Ramos (cell line): ENCODE measurements at regions not wholly inside any gene's neighbourhood (a gene's known extent, or its start where the extent isn't known, plus 50 kb on each side); places are given as distances from the start of the nearest gene placed in this dataset.

ENCODE experiments used
- in situ Hi-C: fragments of 300-500 bp; cut with MboI; formaldehyde crosslinking; loops from one replicate; pipeline ENCODE4 v1.14.3; 2022; ENCODE audit warnings: low sequenced_read_pairs; ENCODE audit not compliant: unreplicated experiment

DNA sequence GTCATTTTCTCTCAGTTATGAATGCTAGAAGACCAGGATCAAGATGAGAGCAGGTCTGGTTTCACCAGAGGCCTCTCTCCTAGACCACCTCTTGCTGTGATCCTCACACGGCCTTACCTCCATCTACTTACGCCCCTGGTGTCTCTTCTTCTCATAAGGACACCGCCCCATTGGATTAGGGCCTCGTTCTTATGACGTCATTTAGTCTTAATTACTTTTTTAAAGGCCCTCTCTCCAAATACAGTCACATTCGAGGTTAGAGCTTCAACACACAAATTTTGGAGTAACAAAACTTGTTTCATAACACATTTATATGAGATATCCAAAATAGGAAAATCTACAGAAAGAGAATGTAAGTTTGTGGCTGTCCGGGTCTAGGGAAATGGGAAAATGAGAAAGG, 391.0 kb upstream of the PITX2 start:
- in situ Hi-C loops = no loop called here

DNA sequence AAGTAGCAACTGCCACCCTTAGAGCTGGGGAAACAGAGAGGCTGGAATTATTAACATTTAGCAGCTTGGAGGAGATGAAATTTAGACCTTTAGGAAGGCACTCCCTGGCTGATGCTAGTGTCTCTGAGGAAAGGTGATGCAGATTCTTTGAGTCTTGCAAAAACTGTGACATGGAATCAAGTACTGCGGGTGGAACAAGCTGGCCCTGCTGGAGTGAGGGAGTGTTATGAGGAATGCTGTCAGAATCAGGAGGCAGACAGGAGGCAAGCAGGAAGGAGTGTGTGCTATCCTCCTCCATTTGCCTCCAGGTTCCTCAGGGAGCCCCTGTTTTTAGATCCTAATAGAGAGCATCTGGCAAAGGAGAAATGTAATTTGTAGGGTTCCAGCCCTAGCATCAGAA, 391.7 kb upstream of the PITX2 start:
- in situ Hi-C loops = no loop called here

DNA sequence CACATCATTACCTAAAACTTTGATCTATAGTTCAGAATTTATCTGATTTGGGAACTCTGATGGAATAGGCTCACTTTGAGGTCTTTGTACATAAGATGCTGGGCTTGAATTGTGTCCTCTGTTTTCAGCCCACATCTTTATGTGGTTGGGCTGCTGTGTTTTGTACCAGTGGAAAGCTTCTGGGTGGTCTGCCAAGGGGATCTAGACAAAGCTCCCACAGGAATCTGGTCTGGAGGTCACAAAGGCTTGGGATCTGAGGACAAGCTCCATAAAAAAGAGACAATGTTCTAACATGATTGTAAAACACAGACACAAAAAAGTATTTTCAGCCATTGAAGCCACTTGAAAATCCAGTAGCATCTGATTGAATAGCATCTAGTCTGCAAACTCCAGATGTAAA, 393.5 kb upstream of the PITX2 start:
- in situ Hi-C loops = no loop called here

DNA sequence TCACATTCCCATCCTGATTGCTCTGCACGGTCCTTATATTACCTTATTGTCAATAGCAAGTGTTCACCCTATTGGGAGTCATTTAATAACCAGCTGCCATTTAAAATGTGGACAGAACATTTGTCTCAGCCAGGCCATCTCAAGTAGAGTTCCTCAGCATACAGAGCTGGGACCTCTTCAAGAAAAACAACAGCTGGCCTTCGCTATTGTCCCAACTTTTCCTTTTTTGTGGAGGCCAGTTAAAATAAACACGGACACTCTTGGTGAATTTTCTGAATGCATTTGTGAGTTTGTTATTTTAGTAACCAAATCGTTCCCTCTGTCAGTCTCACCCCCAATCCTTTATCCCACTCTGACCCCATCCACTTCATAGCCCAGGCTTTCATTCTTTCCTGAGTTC, 395.3 kb upstream of the PITX2 start:
- in situ Hi-C loops = no loop called here

DNA sequence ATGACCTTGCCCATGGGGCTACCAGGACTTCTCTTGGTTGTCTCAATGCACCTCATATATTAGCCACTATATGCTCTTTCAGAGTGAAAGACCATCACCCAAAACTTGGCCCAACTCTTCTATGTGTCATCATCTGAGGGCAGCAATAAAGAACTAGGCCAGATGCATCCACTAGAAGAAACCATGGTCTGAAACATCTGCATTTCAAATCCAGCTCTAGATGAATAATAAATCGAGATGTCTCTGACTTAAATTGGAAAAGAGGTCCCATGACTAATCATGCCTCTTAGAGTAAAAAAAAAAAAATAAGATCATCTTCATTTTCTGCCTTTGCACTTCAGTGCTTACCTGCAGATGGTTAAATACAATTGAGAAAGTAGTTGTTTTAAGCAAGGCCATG, 397.6 kb upstream of the PITX2 start:
- in situ Hi-C loops = no loop called here

DNA sequence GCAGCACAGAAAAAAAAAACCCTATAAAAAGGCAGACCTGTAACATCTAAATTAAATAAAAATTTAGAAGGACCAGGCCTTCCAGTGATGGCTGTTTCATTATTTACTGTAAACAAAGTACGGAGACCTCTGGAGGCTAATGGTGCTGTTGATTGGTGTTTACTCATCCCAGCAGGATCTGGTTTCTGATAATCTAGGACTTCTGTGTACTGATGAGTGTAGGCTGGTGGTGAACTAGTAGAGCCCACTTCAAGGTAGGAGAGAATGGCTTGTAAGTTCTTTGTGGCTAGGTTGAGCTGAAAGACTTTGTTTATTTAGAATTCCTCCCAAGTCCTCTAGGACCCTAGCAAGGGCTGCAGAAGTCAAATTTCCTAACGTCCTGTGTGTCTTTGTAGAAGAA, 398.1 kb upstream of the PITX2 start:
- in situ Hi-C loops = no loop called here

DNA sequence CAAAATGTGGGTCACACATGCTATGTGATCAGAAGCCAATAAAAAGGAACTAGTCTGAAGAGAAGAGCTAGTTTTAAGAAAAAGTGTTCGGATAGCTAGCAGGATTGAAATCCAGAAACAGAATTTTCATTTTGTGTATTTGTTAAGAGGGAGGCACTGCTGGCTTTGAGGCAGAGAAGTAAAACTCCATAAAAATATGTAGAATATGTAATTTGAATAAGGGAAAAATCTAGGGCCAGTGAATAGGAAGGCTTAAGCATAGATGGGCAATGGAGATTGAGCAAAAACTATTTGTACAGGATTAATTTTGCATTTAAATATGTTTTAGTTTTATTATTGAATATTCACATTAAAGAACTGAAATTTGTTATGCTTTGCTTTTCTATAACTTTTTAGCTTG, 399.9 kb upstream of the PITX2 start:
- in situ Hi-C loops = no loop called here

DNA sequence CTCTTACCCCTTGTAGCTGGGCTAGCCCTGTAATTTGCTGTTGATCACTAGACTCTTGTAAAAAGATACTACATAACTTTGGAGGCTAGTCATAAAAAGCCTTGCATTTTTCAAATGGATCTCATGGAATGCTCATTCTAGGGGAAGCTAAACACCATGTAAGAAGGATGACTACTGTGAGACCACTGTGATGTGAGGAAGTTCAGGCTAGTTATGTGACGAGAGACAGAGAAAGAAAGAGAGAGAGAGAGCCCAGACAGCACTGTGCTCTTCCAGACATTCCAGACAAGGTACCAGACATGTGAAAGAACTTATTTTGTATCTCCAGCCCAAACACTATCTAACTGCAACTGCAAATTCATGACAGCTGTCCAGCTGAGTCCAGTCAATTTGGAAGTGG, 404.6 kb upstream of the PITX2 start:
- in situ Hi-C loops = no loop called here

DNA sequence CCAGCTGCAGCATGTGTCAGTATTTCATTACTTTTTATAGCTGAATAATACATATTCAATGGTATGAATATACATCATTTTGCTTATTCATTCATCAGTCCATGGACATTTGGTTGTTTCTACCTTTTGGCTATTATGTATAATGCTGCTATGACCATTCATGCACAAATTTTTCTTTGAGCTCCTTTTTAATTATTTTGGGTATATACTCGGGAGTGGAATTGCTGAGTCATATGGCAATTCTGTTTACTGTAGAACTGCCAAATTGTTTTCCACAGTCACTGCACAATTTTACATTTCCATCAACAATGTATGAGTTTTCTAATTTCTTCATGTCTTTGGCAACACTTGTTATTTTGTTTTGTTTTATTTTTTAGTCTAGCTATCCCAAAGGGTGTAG, 405.9 kb upstream of the PITX2 start:
- in situ Hi-C loops = no loop called here

DNA sequence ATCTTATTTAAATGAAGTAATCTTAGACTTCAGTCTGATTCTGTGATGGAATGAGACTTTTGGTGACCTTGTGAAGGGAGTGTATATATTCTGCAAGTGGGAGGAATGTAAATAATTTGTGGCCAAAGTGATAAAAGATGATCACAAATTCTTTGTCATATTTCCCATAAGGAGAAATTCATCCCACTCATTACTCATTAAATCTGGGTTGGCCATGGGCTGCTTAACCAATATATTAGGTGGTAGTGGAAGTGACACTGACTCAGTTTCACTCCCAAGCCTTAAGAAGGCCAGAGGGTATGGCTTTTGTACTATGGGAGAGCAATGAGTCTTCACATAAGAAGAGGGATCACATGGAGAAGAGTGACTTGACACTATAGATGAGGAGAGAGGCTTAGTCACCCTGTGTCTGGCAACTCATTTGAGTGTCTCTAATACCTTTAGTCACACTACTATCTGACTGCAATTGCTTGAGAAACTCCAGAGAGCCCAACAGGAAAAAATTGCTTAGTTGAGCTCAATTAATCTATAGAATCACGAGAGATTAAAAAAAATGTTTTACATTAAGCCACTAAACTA, 408.2 kb upstream of the PITX2 start:
- in situ Hi-C loops = no loop called here

DNA sequence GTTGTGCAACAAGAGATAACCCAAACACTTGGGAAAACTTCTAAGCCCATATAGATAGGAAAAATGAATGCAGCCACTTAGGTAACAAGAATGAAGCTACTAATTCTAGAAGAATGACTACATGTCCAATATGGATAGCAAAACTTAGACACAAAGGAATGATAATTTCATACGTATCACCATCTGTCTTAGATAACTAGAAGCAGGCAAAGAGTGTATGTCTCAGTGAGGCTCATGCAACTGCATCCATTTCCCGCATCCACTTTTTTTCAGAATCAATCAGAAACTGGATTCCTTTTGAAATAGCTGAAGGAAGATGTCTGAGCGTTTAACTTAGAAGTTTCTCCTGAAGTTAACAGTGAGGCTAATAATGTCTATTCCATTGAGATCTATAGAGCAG, 408.7 kb upstream of the PITX2 start:
- in situ Hi-C loops = no loop called here

DNA sequence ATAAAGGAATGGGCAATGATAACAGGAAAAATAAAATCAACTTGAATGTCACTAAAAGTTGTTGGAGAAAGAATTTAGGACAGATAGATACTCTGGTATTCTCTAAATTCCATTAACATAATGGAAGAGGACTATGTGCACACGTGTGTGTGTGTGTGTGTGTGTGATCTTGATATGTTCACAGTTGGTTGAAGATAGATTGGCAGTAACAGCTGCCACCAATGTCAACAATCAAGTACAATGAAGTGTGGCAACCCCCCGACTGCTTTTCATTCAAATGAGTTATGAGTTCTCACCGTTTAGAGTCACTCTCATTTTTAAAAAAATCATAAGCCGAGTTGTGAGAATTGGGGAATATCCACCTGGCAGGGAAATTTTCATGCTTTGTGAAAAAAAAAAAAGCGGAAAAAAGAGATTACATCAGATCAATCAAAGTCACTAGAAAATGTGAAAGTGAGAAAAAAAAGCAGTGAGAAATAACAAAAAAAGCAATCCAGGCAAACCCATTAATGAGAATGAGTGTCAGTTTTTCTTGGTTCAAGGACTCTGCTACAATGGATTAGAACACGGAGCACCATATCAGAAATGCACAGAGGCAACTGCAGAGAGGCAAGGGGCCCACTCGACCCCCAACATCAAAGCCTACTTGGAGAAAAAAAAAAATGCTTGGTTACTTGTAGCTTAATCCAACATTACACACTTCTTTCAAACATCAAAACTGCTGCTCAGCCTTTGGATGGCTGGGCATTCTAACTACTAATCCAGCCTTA, 414.9 kb upstream of the PITX2 start:
- in situ Hi-C loops = no loop called here

DNA sequence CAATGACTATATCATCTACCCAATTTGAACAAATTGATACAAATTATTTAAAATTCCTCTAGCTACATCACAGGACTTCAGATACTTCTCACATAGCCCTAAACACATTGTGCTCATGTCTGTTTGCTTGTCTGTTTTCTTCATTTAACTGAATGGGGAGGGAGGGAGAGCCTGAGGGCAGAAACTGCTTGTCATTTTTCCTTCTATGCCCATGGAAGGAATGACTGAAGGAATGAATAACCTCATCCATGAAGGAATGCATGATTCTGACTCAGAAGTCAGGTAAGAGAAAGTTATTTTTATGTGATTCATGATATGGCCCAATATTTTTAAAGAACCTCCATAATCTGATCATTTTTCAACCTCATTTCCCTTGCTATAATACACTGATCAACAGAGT, 418.0 kb upstream of the PITX2 start:
- in situ Hi-C loops = no loop called here

DNA sequence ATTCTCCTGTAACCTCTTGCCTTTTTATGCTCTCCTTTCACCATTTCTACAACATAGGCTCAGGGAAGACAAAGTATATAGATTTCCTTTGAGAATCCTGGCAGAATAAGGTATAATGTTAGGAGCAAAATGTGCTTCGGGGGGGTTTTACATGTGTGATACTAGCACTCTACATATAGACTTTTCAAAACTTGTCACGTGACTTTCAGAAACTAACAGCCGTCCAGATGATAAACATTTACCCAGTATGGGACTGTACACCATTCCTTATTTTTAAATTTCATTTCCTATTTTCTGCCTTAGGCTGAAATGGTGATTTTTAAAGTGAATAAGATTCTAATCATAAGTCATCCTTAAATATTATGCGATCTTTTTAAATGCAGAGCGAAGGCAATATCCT, 420.4 kb upstream of the PITX2 start:
- in situ Hi-C loops = no loop called here

DNA sequence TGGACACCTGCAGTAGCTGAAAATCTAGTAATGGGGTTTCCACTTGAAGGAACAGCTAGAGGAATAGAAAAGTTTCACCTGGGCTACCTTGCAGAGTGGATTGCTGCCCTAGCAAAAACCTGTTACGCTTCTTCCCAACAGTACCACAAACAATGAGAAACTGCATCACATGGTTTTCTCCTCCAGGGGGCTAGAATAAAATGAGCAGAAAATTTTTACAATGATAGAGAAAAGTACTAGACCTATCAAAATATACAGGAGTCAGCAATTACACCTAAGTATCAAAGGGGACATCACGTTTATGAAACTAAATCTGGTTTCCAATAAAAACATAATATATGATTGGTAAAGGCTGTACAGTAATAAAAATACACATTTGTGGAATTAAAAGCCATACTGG, 423.1 kb upstream of the PITX2 start:
- in situ Hi-C loops = no loop called here

DNA sequence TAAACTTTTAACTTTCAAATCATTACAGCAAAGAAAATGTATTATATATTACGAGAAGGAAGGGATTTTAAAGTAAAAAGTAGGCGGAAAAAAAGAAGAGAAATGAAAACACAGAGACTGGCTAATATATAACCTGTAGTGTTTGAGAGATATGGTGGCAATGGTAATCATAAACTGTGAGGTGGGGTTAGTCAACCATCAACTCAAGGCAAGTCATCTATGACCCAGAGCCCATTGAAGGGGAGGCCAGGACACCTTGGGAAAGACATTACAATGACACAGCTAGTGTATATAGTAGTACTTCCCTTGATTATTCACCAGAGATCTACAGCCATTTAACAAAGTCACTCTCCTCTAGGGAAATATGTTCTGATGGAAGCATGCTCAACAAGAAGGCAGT, 423.9 kb upstream of the PITX2 start:
- in situ Hi-C loops = no loop called here

DNA sequence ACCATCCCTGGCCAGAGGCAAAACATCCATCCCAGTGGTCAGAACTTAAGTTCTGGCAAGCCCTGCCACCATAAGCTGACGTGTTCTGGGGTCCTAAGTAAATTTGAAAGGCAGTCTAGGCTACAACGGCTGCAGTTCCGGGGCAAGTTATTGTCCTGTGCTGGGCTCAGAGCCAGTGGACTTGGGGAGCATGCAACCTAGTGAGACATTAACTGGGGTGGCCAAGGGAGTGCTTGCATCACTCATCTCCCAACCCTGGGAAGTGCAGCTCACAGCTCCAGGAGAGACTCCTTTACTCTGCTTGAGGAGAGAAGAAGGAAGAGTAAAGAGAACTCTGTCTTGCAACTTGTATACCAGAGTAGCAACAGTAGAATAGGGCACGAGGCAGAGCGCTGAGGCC, 425.4 kb upstream of the PITX2 start:
- in situ Hi-C loops = no loop called here

DNA sequence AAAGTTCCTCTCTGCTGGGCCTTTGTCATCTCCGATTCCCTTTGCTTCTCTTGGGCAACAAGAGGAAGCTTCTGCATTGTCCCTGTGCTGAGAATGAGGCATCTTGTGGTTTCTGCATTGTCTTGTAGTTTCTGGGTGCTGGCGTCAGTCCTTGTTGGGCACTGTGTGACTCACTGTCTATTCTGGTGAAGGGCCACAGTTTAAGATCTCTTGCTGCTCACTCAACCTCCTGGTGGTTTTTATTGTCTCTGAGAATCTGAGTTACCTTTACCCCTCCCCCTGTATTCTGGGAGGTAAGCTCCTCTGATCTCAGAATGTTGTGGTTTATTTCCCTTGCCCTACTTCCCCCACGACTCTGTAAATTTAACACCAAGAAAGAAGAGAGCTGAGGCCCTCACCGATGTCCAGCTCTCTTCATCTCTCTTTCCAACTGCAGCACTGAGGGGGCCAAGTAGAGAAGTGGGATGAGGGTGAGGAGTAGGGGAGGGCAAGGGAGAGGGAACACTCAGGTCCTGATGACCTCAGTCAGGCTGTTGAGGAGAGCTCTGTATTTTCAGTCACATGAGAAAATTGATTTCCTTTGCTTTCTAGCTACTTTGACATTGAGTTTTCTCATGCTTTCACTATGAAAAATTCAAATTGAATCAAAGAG, 441.6 kb upstream of the PITX2 start:
- in situ Hi-C loops = no loop called here

DNA sequence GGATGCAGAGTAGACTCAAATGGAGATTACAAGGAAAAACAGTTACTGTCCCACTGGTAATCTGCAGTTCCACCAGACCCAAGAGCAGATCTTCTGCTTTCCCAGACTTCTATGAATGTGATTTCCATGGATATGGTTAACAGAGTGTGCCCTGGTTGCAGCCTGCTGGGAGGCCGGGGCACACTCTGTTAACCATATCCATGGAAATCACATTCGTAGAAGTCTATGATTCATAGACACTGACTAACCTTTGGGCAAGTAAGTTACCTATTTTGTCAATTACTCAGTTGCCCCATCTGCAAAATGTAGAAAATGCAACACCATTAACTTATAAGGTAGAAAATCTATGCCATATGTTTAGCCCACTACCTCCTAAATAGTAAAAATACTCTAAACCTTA, 443.1 kb upstream of the PITX2 start:
- in situ Hi-C loops = no loop called here

DNA sequence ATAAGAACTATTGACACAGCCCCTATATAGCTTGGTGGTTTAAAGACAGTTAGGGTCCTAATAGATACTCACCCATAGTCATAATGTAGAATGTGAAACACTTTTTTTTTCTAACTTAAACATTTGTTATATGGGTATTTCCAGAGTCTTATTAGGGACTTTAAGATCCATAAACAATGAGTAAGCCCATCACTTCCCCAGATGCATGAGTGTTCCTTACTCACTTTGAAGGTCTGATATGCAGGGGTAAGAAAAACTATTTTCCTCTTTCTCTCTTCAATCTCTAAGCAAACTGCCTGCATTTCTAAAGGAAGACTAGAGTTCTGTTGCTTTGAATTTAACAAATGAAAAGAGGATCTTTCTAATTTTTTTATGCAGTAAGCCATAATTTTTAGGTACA, 443.6 kb upstream of the PITX2 start:
- in situ Hi-C loops = no loop called here

DNA sequence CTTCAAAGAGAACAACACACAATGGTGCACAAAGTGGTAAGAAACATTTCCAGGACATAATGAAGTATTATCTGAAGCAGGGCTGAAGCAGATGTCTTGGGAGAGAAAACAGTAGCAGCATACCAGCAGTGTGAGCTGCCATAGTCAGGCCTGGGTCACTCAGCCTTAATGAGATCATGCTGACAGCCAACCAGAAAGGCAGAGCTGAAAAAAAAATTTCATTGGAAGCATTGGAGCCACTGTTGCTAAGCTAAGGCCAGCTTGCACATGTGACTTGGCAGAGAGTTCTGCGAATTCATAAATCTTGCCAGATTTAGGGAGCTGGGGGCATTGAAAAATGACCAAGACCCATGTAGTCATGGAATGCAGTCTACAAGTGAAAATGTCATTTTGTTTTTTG, 444.0 kb upstream of the PITX2 start:
- in situ Hi-C loops = no loop called here

DNA sequence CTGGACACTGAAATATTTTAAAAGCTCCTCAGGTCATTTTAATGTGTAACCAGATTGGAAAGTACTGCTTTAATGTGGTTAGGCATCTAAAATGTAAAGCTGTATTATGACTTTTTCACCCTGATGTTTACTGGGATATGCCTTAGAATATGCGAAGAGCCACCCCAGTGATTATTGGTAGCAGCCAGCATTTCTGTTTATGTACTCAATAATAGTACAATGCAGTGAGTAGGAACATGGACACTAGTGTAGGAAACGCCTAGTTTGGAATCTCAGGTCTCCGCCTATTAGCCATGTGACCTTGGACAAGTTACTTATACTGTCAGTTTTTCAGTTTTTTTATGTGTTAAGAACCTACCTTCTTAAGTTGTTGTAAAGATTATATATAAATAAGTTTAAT, 446.0 kb upstream of the PITX2 start:
- in situ Hi-C loops = no loop called here
